NT2/D1 (cell line): ENCODE measurements at regions not wholly inside any gene's neighbourhood (a gene's known extent, or its start where the extent isn't known, plus 50 kb on each side); places are given as distances from the start of the nearest gene placed in this dataset.

Experiments
- DNase-seq: peaks from one replicate; pipeline ENCODE4 v3.0.0-alpha.2; 2011; ENCODE audit warnings: low read depth, low spot score
- H3K27me3 ChIP-seq: 2 replicates; pipeline ENCODE4 v1.6.0; 2011; ENCODE audit warnings: mild to moderate bottlenecking; ENCODE audit not compliant: insufficient read length, insufficient read depth
- H3K36me3 ChIP-seq: 2 replicates; pipeline ENCODE4 v1.6.1; 2011; ENCODE audit warnings: mild to moderate bottlenecking, low read length, mixed read lengths; ENCODE audit not compliant: insufficient read depth, insufficient read length
- H3K4me1 ChIP-seq: 2 replicates; pipeline ENCODE4 v1.5.1; 2011; ENCODE audit not compliant: insufficient read depth, insufficient read length
- H3K4me3 ChIP-seq: 2 replicates; pipeline ENCODE4 v1.5.1; 2011; ENCODE audit warnings: low read depth; ENCODE audit not compliant: insufficient read length
- H3K9ac ChIP-seq: 2 replicates; pipeline ENCODE4 v1.6.0; 2011; ENCODE audit warnings: low read depth; ENCODE audit not compliant: insufficient read length
- H3K9me3 ChIP-seq: 2 replicates; pipeline ENCODE4 v1.5.1; 2011; ENCODE audit warnings: mild to moderate bottlenecking, low read length; ENCODE audit not compliant: insufficient read depth
- SUZ12 ChIP-seq: IDR thresholded peaks from 2 replicates; pipeline ENCODE4 v1.6.1; 2011; ENCODE audit not compliant: insufficient read length, insufficient read depth; ENCODE audit errors: extremely low read depth
- YY1 ChIP-seq: IDR thresholded peaks from 2 replicates; pipeline ENCODE4 v1.6.1; 2011; ENCODE audit not compliant: insufficient read length, insufficient read depth
- ZNF274 ChIP-seq: IDR thresholded peaks from 2 replicates; pipeline ENCODE4 v1.6.1; 2011; ENCODE audit warnings: mild to moderate bottlenecking, low read depth, low read length

DNA sequence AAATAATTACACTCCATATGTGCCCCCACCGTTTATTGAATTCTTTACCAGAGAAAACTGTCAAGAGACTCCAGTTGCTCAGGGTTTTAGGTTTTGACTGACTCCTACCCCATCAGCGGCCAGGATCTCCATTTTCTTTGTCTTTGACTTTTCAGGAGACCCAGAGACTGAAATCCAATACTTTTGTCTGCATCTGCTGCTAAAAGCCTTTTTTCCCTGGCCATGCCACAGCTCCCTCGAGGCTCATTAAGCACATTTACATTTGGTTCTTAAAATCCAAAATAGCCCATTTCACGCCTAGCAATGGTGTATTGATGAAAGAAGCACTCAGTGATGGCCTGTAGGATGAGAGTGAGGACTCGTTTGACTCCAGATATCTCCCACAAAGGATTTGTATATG, 332.6 kb upstream of the ACVR2A start:
- no peaks in the 10 kb centered on the region for H3K9me3 ChIP-seq
- no peak for DNase-seq
- peaks cover 2% of the 10 kb centered on the region for H3K4me1 ChIP-seq
- H3K9ac ChIP-seq: no peak overlapping the region
- no peak for TF ChIP-seq ZNF274
- no peaks in the 10 kb centered on the region for H3K36me3 ChIP-seq
- H3K27me3 ChIP-seq: no peaks in the 10 kb centered on the region
- H3K4me3 ChIP-seq: no peak overlapping the region

DNA sequence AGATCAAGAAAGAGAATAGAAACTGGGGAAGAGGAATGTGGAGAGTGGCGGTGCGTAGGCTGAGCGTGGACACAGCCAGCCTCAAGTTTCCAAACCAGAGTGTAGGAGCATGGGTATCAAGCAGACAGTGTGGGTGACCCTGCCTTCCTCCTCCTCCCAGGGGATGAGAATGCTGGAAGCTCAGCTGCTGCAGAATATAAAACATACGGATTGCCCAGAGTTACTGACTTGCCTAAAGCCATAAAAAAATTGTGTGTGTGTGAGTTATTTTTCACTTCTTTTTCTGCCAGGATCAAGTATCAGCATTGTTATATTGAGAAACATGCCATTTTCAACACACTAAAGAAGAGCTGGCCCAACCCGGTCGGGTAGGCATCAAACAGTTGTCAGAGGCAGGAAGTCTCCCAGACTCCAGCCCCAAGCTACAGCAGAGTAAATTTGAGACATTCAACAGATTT, 333.3 kb upstream of the ACVR2A start:
- H3K4me3 ChIP-seq: no peak overlapping the region
- no peak for TF ChIP-seq ZNF274
- TF ChIP-seq YY1: no peak
- no peak for TF ChIP-seq SUZ12
- H3K4me1 ChIP-seq: peaks cover 2% of the 10 kb centered on the region
- H3K27me3 ChIP-seq: no peaks in the 10 kb centered on the region
- H3K9me3 ChIP-seq: peaks cover 6% of the 10 kb centered on the region; the same call in 1 of the 2 replicates
- H3K9ac ChIP-seq: no peak overlapping the region
- H3K36me3 ChIP-seq: no peaks in the 10 kb centered on the region
- DNase-seq: no peak

DNA sequence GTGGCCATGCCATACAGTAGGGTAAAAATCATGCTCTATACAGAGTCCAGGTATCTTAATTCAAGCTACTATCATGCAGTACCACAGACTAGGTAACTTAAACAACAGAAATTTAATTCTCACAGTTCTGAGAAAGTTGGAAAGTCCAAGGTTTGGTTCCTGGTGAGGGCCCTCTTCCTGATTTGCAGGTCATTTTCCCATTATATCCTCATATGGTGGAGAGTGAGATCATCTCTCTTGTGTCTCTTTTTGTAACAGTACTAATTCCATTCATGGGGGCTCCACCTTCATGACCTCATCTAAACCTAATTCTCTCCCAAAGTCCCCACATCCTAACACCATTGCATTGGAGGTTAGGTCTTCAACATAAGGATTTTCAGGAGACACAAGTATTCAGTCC, 335.0 kb upstream of the ACVR2A start:
- H3K27me3 ChIP-seq: no peaks in the 10 kb centered on the region
- no peak overlapping the region for H3K9ac ChIP-seq
- no peak for DNase-seq
- H3K4me1 ChIP-seq: peaks cover 2% of the 10 kb centered on the region
- H3K9me3 ChIP-seq: peaks cover 6% of the 10 kb centered on the region; the same call in 1 of the 2 replicates
- no peaks in the 10 kb centered on the region for H3K36me3 ChIP-seq
- H3K4me3 ChIP-seq: no peak overlapping the region
- TF ChIP-seq SUZ12: no peak
- no peak for TF ChIP-seq ZNF274
- no peak for TF ChIP-seq YY1

DNA sequence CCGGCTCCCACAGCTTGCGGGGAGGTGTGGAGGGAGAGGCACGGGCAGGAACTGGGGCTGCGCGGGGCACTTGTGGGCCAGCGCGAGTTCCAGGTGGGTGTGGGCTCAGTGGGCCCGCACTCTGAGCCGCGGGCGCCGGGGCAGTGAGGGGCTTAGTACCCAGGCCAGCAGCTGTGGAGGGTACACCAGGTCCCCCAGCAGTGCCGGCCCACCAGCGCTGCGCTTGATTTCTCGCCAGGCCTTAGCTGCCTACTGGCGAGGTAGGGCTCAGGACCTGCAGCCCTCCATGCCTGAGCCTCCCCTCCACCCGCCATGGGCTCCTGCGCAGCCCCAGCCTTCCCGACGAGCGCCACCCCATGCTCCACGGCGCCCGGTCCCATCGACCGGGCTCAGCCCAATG, 337.9 kb upstream of the ACVR2A start:
- H3K9me3 ChIP-seq: peaks cover 6% of the 10 kb centered on the region; the same call in 1 of the 2 replicates
- no peak for TF ChIP-seq ZNF274
- TF ChIP-seq SUZ12: no peak
- TF ChIP-seq YY1: no peak
- H3K9ac ChIP-seq: no peak overlapping the region
- H3K4me3 ChIP-seq: no peak overlapping the region
- H3K4me1 ChIP-seq: peaks cover 2% of the 10 kb centered on the region
- no peaks in the 10 kb centered on the region for H3K27me3 ChIP-seq
- no peaks in the 10 kb centered on the region for H3K36me3 ChIP-seq
- DNase-seq: no peak

DNA sequence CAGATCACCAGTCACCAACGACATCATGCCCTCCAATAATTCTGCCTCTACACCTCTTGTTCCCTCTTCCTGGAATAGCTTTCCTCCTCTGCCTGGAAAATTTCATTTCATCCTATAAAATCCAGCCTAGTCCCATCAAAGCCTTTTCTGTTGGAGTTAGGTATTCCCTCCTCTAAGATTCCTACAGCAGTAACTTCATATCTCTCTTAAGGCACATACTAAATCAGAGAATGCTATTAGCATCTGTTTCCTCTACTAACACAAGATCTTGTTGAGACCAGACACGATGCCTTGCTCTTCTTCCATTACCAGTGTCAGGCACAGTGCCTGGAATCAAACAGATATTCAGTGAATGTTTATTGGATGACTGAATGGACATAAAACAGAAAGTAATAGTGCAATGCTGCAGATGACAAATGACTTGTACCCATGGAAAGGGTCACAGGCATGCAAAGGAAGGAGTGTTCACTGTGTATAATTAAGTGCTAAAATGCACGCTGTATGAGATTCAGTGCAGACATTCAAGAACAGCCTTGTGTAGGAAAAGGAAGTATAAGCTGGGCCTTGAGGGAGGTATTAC, 342.0 kb upstream of the ACVR2A start:
- no peak overlapping the region for H3K4me3 ChIP-seq
- TF ChIP-seq YY1 (no peak), SUZ12 (no peak), ZNF274 (no peak)

DNA sequence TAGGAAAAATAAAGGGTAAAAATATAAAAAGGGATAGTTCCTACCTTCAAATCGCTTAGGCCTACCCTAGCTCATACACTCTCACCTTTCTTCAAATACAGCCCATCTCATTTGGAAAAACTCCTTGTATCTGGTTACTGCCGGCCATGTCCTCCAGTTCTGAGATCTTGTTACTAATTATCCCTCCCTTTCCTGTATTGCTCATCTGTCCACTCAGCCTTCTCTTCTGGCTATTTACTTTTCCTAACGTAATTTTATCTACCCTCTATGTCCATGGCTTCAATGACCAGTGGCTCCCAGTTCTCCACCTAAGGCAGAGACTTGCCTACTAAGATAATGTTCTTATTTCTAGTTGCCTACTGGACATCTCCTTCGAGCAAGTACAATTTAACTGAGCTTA, 342.9 kb upstream of the ACVR2A start:
- TF ChIP-seq ZNF274: no peak
- TF ChIP-seq YY1: no peak
- no peak for TF ChIP-seq SUZ12

More for the DNA sequence above, 342.0 kb upstream of the ACVR2A start:
- DNase-seq: no peak
- H3K9me3 ChIP-seq: peaks cover 6% of the 10 kb centered on the region; the same call in 1 of the 2 replicates
- no peak overlapping the region for H3K9ac ChIP-seq
- no peaks in the 10 kb centered on the region for H3K27me3 ChIP-seq
- H3K36me3 ChIP-seq: no peaks in the 10 kb centered on the region
- no peaks in the 10 kb centered on the region for H3K4me1 ChIP-seq

DNA sequence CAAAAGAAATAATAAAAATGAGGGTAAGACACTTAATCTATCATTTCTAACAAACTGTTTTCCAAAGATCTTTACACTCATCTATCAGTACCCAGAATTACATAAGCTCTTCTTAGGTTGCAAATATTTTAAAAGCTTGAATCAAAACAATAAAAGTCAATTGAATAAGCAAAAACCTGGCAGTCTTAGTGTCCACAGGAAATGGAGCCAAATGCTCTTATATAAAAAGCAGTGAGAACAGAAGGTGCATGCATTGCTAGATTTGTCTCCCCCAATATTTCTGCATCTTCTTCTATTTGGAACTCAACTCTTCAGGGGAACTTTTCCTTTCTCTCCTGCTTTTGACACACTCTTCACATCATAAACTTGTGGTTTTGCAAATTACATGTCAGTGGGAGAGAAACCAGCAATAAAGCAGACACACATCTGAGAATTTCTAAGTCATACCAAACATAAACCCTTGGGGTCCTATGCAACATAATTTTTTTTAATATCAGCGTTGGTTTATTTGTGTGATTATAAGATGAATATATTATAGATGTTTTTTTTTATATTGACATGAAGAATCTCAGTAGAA, 343.9 kb upstream of the ACVR2A start:
- Histone ChIP-seq H3K4me3 (no peak overlapping the region), H3K9ac (no peak overlapping the region), H3K4me1 (no peaks in the 10 kb centered on the region), H3K27me3 (no peaks in the 10 kb centered on the region), H3K9me3 (no peaks in the 10 kb centered on the region), H3K36me3 (no peaks in the 10 kb centered on the region)
- DNase-seq: no peak
- TF ChIP-seq ZNF274 (no peak), YY1 (no peak)

More for the DNA sequence above, 342.9 kb upstream of the ACVR2A start:
- H3K9me3 ChIP-seq: 0 out of 2 replicates have a peak, but pooled peaks cover 4% of the 10 kb centered on the region
- no peak overlapping the region for H3K4me3 ChIP-seq
- H3K9ac ChIP-seq: no peak overlapping the region
- no peak for DNase-seq
- H3K36me3 ChIP-seq: no peaks in the 10 kb centered on the region
- H3K4me1 ChIP-seq: no peaks in the 10 kb centered on the region
- no peaks in the 10 kb centered on the region for H3K27me3 ChIP-seq
